Thyroid gland (tissue), 4 donors: ENCODE measurements at regions not wholly inside any gene's neighbourhood (a gene's known extent, or its start where the extent isn't known, plus 50 kb on each side); places are given as distances from the start of the nearest gene placed in this dataset.

Experiments
- CTCF ChIP-seq, 6 experiments: fragments of 200-600 bp in 3 of 6; fragments of 450-650 bp in 3 of 6; sonication (generic) in 3 of 6; IDR thresholded peaks; one replicate each; pipeline ENCODE4 v1.5.1; 2016 to 2019; ENCODE audit warnings: antibody characterized with exemption in 6 of 6, mild to moderate bottlenecking in 2 of 6, inconsistent platforms in 1 of 6, moderate library complexity in 1 of 6
- POLR2A ChIP-seq, 2 donors: fragments of 450-650 bp; IDR thresholded peaks; one replicate each; pipeline ENCODE4 v1.6.1; 2017; ENCODE audit warnings: antibody characterized with exemption in 2 of 2, mild to moderate bottlenecking in 2 of 2, moderate library complexity in 1 of 2

GRCh38 chr15:94125698-94126097 lies 105.7 kb upstream of the MCTP2 start:
- TF ChIP-seq CTCF (IDR thresholded peaks at IDR 0.05) (no peak), POLR2A (IDR thresholded peaks at IDR 0.05) (no peak)
